SK-N-MC (cell line): ENCODE measurements at regions not wholly inside any gene's neighbourhood (a gene's known extent, or its start where the extent isn't known, plus 50 kb on each side); places are given as distances from the start of the nearest gene placed in this dataset.

Experiments
- EZH2 ChIP-seq: fragments of 200-600 bp; sonication (generic); IDR thresholded peaks from one replicate; pipeline ENCODE4 v1.6.1; 2017; ENCODE audit warnings: antibody characterized with exemption
- FOXP2 ChIP-seq: optimal IDR thresholded peaks from 2 replicates; pipeline ENCODE3; 2011; ENCODE audit warnings: mild to moderate bottlenecking, moderate library complexity; ENCODE audit not compliant: insufficient read depth; ENCODE audit errors: extremely low read length, control extremely low read depth
- POLR2AphosphoS5 ChIP-seq: IDR thresholded peaks from 2 replicates; pipeline ENCODE4 v1.6.1; 2012; ENCODE audit warnings: mild to moderate bottlenecking, low read depth, low read length, borderline replicate concordance

DNA sequence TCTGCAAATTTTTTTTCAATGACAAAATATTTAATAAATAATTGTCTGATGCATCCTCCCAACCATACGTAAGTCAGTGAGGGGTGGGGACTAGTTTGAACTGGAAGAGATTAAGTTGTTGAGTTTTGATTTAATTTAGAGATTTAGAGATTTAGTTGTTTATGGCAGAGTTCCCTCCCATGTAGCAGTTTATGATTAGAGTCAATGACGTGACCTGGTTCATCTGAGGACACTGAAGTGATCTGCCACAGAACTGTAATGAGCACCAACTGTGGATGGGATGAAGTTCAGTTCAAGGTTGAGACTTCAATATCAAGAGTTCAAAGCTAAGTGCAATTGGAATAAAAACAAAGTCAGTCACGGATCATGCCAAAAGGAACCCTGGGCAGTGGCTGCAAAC lies 609.3 kb downstream of the NOVA1 start:
- TF ChIP-seq EZH2 (no peak), POLR2AphosphoS5 (no peak), FOXP2 (no peak)
